RWPE1 (cell line): ENCODE measurements at regions not wholly inside any gene's neighbourhood (a gene's known extent, or its start where the extent isn't known, plus 50 kb on each side); places are given as distances from the start of the nearest gene placed in this dataset.
"Not testable (repeated sequence)": the region's sequence is repeated elsewhere in the genome, so short reads cannot be mapped to it uniquely, and the experiment has no call there.

ENCODE experiments used
- CTCF ChIA-PET: fragments of 350-600 bp; sonication (Branson Sonifier 250); formaldehyde crosslinking; extraction: SDS; loops from one replicate; lab custom pipeline; 2021; lab: Yijun Ruan, JAX
- POLR2A ChIA-PET: fragments of 400-600 bp; formaldehyde crosslinking; extraction: SDS; loops from one replicate; lab custom pipeline; 2020; ENCODE audit warnings: antibody characterized with exemption; ENCODE audit not compliant: low non-redundant PET; lab: Yijun Ruan, JAX
- DNase-seq: peaks from one replicate; pipeline ENCODE4 v3.0.0; 2012; ENCODE audit warnings: low spot score
- H3K27ac ChIP-seq: fragments of 450-650 bp; 2 replicates; pipeline ENCODE4 v1.5.1; 2017
- CTCF ChIP-seq: fragments of 450-650 bp; conservative IDR thresholded peaks from 2 replicates; pipeline ENCODE4 v1.5.1; 2017; ENCODE audit warnings: low read depth, mild to moderate bottlenecking

- H3K27ac ChIP-seq, POLR2A ChIA-PET, DNase-seq: not testable (repeated sequence)
- CTCF ChIA-PET, result interaction anchor here (0.6 to 1.2 kb wide), 2 partner anchors 18 to 52 kb away, joined by 5 to 6 read pairs; no protein-coding TSS in a partner anchor
These were observed 62.8 kb downstream of the RPS24 start for GRCh38 chr10:78096486-78096885.

- H3K27ac ChIP-seq, CTCF ChIA-PET, POLR2A ChIA-PET, DNase-seq: not testable (repeated sequence)
These were observed 68.9 kb downstream of the RPS24 start for GRCh38 chr10:78102593-78102992.

GRCh38 chr10:78109210-78109609 lies 75.5 kb downstream of the RPS24 start:
- TF ChIP-seq CTCF, result no peak
- no peak for DNase-seq
- CTCF ChIA-PET, result no interaction called here
- POLR2A ChIA-PET, result no interaction called here
- no peak overlapping the region for H3K27ac ChIP-seq

DNA sequence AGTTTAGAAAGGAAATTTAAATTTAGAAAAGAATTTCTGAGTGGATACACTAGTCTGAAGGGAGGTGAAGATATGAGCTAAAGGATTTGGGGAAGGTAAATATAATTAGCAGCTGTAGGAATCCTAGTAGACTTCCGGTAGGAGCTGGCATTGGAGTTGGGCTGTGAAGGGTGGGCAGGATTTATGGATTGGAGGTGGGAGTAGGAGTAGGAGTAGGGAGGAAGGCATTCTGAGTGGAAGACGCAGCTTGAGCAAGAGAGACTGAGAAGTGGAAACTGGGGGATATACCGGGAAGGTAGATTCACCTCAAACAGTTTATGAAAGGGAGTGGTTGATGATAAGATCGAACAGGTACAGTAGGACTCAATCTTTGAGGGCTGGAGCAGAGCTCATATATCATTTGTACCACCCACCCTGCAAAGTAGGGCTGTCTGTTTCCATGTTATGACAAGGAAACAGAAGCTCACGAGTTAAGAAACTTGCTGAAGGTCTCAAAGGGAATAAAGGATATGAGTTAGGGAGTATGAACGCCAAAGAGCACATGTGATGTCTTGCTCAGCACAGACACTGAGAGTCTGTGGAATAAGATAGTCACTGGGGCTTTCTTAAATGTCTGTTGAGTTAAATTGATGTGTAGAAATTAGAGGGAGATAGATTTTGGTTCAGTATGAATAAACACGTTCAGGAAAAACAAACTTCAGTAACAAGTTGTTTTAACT lies 81.6 kb downstream of the RPS24 start:
- no peak for TF ChIP-seq CTCF
- no peak for DNase-seq
- ChIA-PET POLR2A (no interaction called here), CTCF (interaction anchor here (1.6 kb wide), 1 partner anchor 68 kb away, joined by 11 read pairs; no protein-coding TSS in a partner anchor)
- no peak overlapping the region for H3K27ac ChIP-seq

GRCh38 chr10:78116361-78116760 lies 82.7 kb downstream of the RPS24 start:
- no peak for DNase-seq
- CTCF ChIA-PET, result interaction anchor here (1.6 kb wide), 1 partner anchor 69 kb away, joined by 11 read pairs; no protein-coding TSS in a partner anchor
- no peak for TF ChIP-seq CTCF
- POLR2A ChIA-PET, result no interaction called here
- H3K27ac ChIP-seq, result no peak overlapping the region

GRCh38 chr10:78118591-78118990 lies 84.9 kb downstream of the RPS24 start:
- no peak for TF ChIP-seq CTCF
- POLR2A ChIA-PET, result no interaction called here
- CTCF ChIA-PET, result no interaction called here
- no peak overlapping the region for H3K27ac ChIP-seq
- no peak for DNase-seq

DNA sequence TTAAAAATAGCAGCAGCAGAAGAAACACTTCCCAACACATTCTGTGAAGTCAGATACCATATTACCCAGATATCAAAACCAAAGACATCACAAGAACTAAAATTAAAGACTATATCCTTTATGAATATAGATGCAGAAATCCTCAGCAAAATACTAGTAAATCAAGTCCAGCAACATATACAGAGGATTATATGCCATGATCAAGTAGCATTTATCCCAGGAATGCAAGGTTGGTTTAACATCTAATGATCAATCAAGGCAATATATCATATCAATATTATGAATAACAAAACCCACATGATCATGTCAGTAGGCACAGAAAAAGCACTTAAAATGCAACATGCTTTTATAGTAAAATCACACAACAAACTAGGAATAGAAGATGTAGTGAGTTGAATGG lies 88.1 kb downstream of the RPS24 start:
- no peak for TF ChIP-seq CTCF
- no peak for DNase-seq
- no peak overlapping the region for H3K27ac ChIP-seq
- POLR2A ChIA-PET, result no interaction called here
- CTCF ChIA-PET, result no interaction called here
